ENCODE measurements at regions not wholly inside any gene's neighbourhood (a gene's known extent, or its start where the extent isn't known, plus 50 kb on each side); places are given as distances from the start of the nearest gene placed in this dataset.

DNA sequence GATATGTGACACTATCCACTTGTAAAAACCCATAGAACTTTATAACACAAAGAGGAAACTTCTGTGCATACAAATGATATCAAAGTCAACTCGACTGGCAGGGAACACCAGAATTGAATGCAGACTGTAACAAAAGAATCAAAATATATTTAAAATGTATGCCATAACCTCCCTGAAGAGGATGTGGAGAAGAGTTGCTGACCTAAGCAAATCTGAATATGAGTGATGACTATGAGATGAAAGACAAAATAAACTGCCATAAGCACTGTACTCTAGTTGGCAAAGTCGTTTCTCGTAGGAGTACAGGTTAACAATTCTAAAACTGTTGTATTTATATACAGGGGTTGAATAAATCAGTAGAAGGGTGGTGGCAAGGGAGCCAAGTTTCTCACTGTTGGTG is 482.1 kb downstream of the OCA2 start:
- TF ChIP-seq USF2 (IDR thresholded peaks at IDR 0.05; ENCODE audit: borderline replicate concordance, low read depth, low read length): no peak
- no peak for TF ChIP-seq CTCF (IDR thresholded peaks at IDR 0.05)
- no peak for TF ChIP-seq EP300 (IDR thresholded peaks at IDR 0.05; ENCODE audit: borderline replicate concordance in 1 of 2, low read depth in 1 of 2, low read length in 1 of 2)
- TF ChIP-seq FOXJ3 (CRISPR knock-in tag; IDR thresholded peaks at IDR 0.05): no peak
- no peak for TF ChIP-seq SMC3 (IDR thresholded peaks at IDR 0.05; ENCODE audit: low read depth, low read length)
- TF ChIP-seq CHD2 (IDR thresholded peaks at IDR 0.05; ENCODE audit: low read length, partially characterized antibody): no peak
- TF ChIP-seq FOSL2 (IDR thresholded peaks at IDR 0.05; ENCODE audit: borderline replicate concordance, low read depth): no peak
- no peak for TF ChIP-seq REST (IDR thresholded peaks at IDR 0.05; ENCODE audit: low read depth, low read length)
- no peak for TF ChIP-seq NFIC (IDR thresholded peaks at IDR 0.05; ENCODE audit: borderline replicate concordance)
- no peak for TF ChIP-seq NRF1 (IDR thresholded peaks at IDR 0.05; ENCODE audit: low read depth, low read length)
- no peak for TF ChIP-seq MAX (IDR thresholded peaks at IDR 0.05; ENCODE audit: low read depth)
- TF ChIP-seq TAF1 (IDR thresholded peaks at IDR 0.05; ENCODE audit: borderline replicate concordance, low read depth, low read length): no peak
